Activated naive CD8-positive, alpha-beta T cell treated with anti-CD3 and anti-CD28 coated beads, Interleukin-2, amount 50 U/mL, for 24 hours (primary cell): ENCODE measurements at regions not wholly inside any gene's neighbourhood (a gene's known extent, or its start where the extent isn't known, plus 50 kb on each side); places are given as distances from the start of the nearest gene placed in this dataset.
A peak's percentile ranks its signal among the peaks of the same experiment; 100 is the strongest.

ENCODE experiments used
- ATAC-seq: fragments of 150-1000 bp; cut with Tn5 transposase; one replicate; pipeline ENCODE4 v1.10.0; 2021
- DNase-seq: peaks from one replicate; pipeline ENCODE4 v3.0.0; 2021
- H3K27ac Mint-ChIP-seq: one replicate; pipeline ENCODE4 v1.8.0; 2021; ENCODE audit warnings: mild to moderate bottlenecking, mixed read lengths
- H3K27me3 Mint-ChIP-seq: one replicate; pipeline ENCODE4 v1.8.0; 2021; ENCODE audit warnings: mixed read lengths
- H3K36me3 Mint-ChIP-seq: one replicate; pipeline ENCODE4 v1.8.0; 2021; ENCODE audit warnings: low read depth, mixed read lengths
- H3K4me1 Mint-ChIP-seq: one replicate; pipeline ENCODE4 v1.8.0; 2021; ENCODE audit warnings: mixed read lengths
- H3K4me3 Mint-ChIP-seq: one replicate; pipeline ENCODE4 v1.8.0; 2021; ENCODE audit warnings: mild to moderate bottlenecking, moderate library complexity, mixed read lengths
- H3K9me3 Mint-ChIP-seq: one replicate; pipeline ENCODE4 v1.8.0; 2021; ENCODE audit warnings: mixed read lengths

- Mint-ChIP-seq H3K4me3 (no peak overlapping the region), H3K9me3 (peaks cover 32% of the 10 kb centered on the region), H3K27me3 (no peaks in the 10 kb centered on the region), H3K27ac (no peak overlapping the region), H3K4me1 (no peaks in the 10 kb centered on the region), H3K36me3 (no peaks in the 10 kb centered on the region)
- DNase-seq (no peak), ATAC-seq (no peak)
Measured at GRCh38 chr18:27712066-27712465, 464.9 kb downstream of the CDH2 start.

GRCh38 chr18:27711382-27711781 lies 465.5 kb downstream of the CDH2 start:
- H3K4me1 Mint-ChIP-seq: no peaks in the 10 kb centered on the region
- H3K4me3 Mint-ChIP-seq: no peak overlapping the region
- H3K36me3 Mint-ChIP-seq: no peaks in the 10 kb centered on the region
- no peaks in the 10 kb centered on the region for H3K27me3 Mint-ChIP-seq
- DNase-seq: no peak
- peaks cover 28% of the 10 kb centered on the region for H3K9me3 Mint-ChIP-seq
- no peak for ATAC-seq
- no peak overlapping the region for H3K27ac Mint-ChIP-seq

- H3K9me3 Mint-ChIP-seq: peaks cover 30% of the 10 kb centered on the region
- DNase-seq (no peak), ATAC-seq (no peak)
- H3K4me1 Mint-ChIP-seq: no peaks in the 10 kb centered on the region
- H3K27ac Mint-ChIP-seq: no peak overlapping the region
- H3K36me3 Mint-ChIP-seq: no peaks in the 10 kb centered on the region
- no peak overlapping the region for H3K4me3 Mint-ChIP-seq
- no peaks in the 10 kb centered on the region for H3K27me3 Mint-ChIP-seq
Measured at GRCh38 chr18:27709344-27709743, 467.6 kb downstream of the CDH2 start.

GRCh38 chr18:27707201-27707600 lies 469.7 kb downstream of the CDH2 start:
- H3K4me1 Mint-ChIP-seq: no peaks in the 10 kb centered on the region
- H3K4me3 Mint-ChIP-seq: no peak overlapping the region
- ATAC-seq (no peak), DNase-seq (no peak)
- no peaks in the 10 kb centered on the region for H3K27me3 Mint-ChIP-seq
- no peaks in the 10 kb centered on the region for H3K36me3 Mint-ChIP-seq
- H3K27ac Mint-ChIP-seq: no peak overlapping the region
- H3K9me3 Mint-ChIP-seq: peaks cover 28% of the 10 kb centered on the region

- Mint-ChIP-seq H3K27ac (no peak overlapping the region), H3K4me1 (no peaks in the 10 kb centered on the region), H3K27me3 (no peaks in the 10 kb centered on the region), H3K9me3 (peaks cover 17% of the 10 kb centered on the region), H3K4me3 (no peak overlapping the region), H3K36me3 (no peaks in the 10 kb centered on the region)
- DNase-seq (no peak), ATAC-seq (no peak)
Measured at GRCh38 chr18:27704736-27705361, 472.1 kb downstream of the CDH2 start.

- H3K9me3 Mint-ChIP-seq: peaks cover 9% of the 10 kb centered on the region
- no peak for ATAC-seq
- H3K36me3 Mint-ChIP-seq: no peaks in the 10 kb centered on the region
Measured at GRCh38 chr18:27699137-27699536, 477.8 kb downstream of the CDH2 start.

GRCh38 chr18:27696148-27696547 lies 480.8 kb downstream of the CDH2 start:
- no peak overlapping the region for H3K4me3 Mint-ChIP-seq
- H3K27me3 Mint-ChIP-seq: no peaks in the 10 kb centered on the region
- no peaks in the 10 kb centered on the region for H3K36me3 Mint-ChIP-seq

More at GRCh38 chr18:27699137-27699536, 477.8 kb downstream of the CDH2 start:
- H3K4me1 Mint-ChIP-seq: no peaks in the 10 kb centered on the region
- no peak overlapping the region for H3K4me3 Mint-ChIP-seq
- no peak overlapping the region for H3K27ac Mint-ChIP-seq
- no peaks in the 10 kb centered on the region for H3K27me3 Mint-ChIP-seq
- DNase-seq: no peak

GRCh38 chr18:27695503-27695902 lies 481.4 kb downstream of the CDH2 start:
- peaks cover 9% of the 10 kb centered on the region for H3K9me3 Mint-ChIP-seq
- H3K27me3 Mint-ChIP-seq: no peaks in the 10 kb centered on the region
- DNase-seq (no peak), ATAC-seq (no peak)
- no peak overlapping the region for H3K4me3 Mint-ChIP-seq
- no peak overlapping the region for H3K27ac Mint-ChIP-seq
- H3K36me3 Mint-ChIP-seq: no peaks in the 10 kb centered on the region
- H3K4me1 Mint-ChIP-seq: no peaks in the 10 kb centered on the region

More at GRCh38 chr18:27696148-27696547, 480.8 kb downstream of the CDH2 start:
- Mint-ChIP-seq H3K4me1 (no peaks in the 10 kb centered on the region), H3K9me3 (peaks cover 9% of the 10 kb centered on the region), H3K27ac (no peak overlapping the region)
- ATAC-seq (no peak), DNase-seq (no peak)

GRCh38 chr18:27695052-27695451 lies 481.9 kb downstream of the CDH2 start:
- no peak for ATAC-seq
- no peak for DNase-seq
- Mint-ChIP-seq H3K4me3 (no peak overlapping the region), H3K36me3 (no peaks in the 10 kb centered on the region), H3K27ac (no peak overlapping the region), H3K27me3 (no peaks in the 10 kb centered on the region), H3K4me1 (no peaks in the 10 kb centered on the region), H3K9me3 (peaks cover 9% of the 10 kb centered on the region)

GRCh38 chr18:27688581-27688980 lies 488.3 kb downstream of the CDH2 start:
- DNase-seq (no peak), ATAC-seq (no peak)
- Mint-ChIP-seq H3K27ac (no peak overlapping the region), H3K4me3 (no peak overlapping the region), H3K4me1 (no peaks in the 10 kb centered on the region), H3K27me3 (no peaks in the 10 kb centered on the region), H3K9me3 (peaks cover 24% of the 10 kb centered on the region), H3K36me3 (no peaks in the 10 kb centered on the region)

- H3K36me3 Mint-ChIP-seq: no peaks in the 10 kb centered on the region
- DNase-seq (no peak), ATAC-seq (no peak)
- peaks cover 24% of the 10 kb centered on the region for H3K9me3 Mint-ChIP-seq
- no peak overlapping the region for H3K27ac Mint-ChIP-seq
- no peak overlapping the region for H3K4me3 Mint-ChIP-seq
- H3K4me1 Mint-ChIP-seq: no peaks in the 10 kb centered on the region
- no peaks in the 10 kb centered on the region for H3K27me3 Mint-ChIP-seq
Measured at GRCh38 chr18:27687351-27687979, 489.5 kb downstream of the CDH2 start.

- peaks cover 24% of the 10 kb centered on the region for H3K9me3 Mint-ChIP-seq
- no peak for ATAC-seq
- H3K4me1 Mint-ChIP-seq: no peaks in the 10 kb centered on the region
- H3K4me3 Mint-ChIP-seq: no peak overlapping the region
- no peak overlapping the region for H3K27ac Mint-ChIP-seq
- no peaks in the 10 kb centered on the region for H3K27me3 Mint-ChIP-seq
- H3K36me3 Mint-ChIP-seq: no peaks in the 10 kb centered on the region
- DNase-seq: peak; percentile 3
Measured at GRCh38 chr18:27685807-27686412, 491.0 kb downstream of the CDH2 start.

- no peak overlapping the region for H3K27ac Mint-ChIP-seq
Measured at GRCh38 chr18:27685091-27685490, 491.8 kb downstream of the CDH2 start.

GRCh38 chr18:27674411-27674810 lies 489.3 kb upstream of the CHST9 start:
- Mint-ChIP-seq H3K4me1 (no peaks in the 10 kb centered on the region), H3K9me3 (peaks cover 12% of the 10 kb centered on the region), H3K27ac (no peak overlapping the region), H3K27me3 (no peaks in the 10 kb centered on the region), H3K36me3 (no peaks in the 10 kb centered on the region), H3K4me3 (no peak overlapping the region)
- ATAC-seq: no peak
- no peak for DNase-seq

More at GRCh38 chr18:27685091-27685490, 491.8 kb downstream of the CDH2 start:
- Mint-ChIP-seq H3K4me3 (no peak overlapping the region), H3K4me1 (no peaks in the 10 kb centered on the region), H3K27me3 (no peaks in the 10 kb centered on the region), H3K36me3 (no peaks in the 10 kb centered on the region), H3K9me3 (peaks cover 24% of the 10 kb centered on the region)
- no peak for DNase-seq
- ATAC-seq: no peak

- H3K27me3 Mint-ChIP-seq: no peaks in the 10 kb centered on the region
- H3K4me3 Mint-ChIP-seq: no peak overlapping the region
- DNase-seq: no peak
- H3K36me3 Mint-ChIP-seq: no peaks in the 10 kb centered on the region
- H3K27ac Mint-ChIP-seq: no peak overlapping the region
- no peak for ATAC-seq
- H3K9me3 Mint-ChIP-seq: peaks cover 12% of the 10 kb centered on the region
- no peaks in the 10 kb centered on the region for H3K4me1 Mint-ChIP-seq
Measured at GRCh38 chr18:27673861-27674260, 488.8 kb upstream of the CHST9 start.
